PC-9 (cell line): ENCODE measurements at regions not wholly inside any gene's neighbourhood (a gene's known extent, or its start where the extent isn't known, plus 50 kb on each side); places are given as distances from the start of the nearest gene placed in this dataset.
"Not testable (repeated sequence)": the region's sequence is repeated elsewhere in the genome, so short reads cannot be mapped to it uniquely, and the experiment has no call there.

Source experiments
- BruUV-seq: library from RNA; stranded (reverse); fragments of 400-500 nt; replicated peaks from 2 replicates; lab custom pipeline; 2021; lab: Mats Ljungman, UMichigan
- CTCF ChIA-PET: fragments of 300-600 bp; sonication (Branson Sonifier 250); formaldehyde crosslinking; loops from one replicate; lab custom pipeline; 2022; ENCODE audit warnings: antibody characterized with exemption; lab: Charles Lee
- POLR2A ChIA-PET: fragments of 300-600 bp; sonication (Branson Sonifier 250); formaldehyde crosslinking; loops from one replicate; lab custom pipeline; 2022; ENCODE audit warnings: antibody characterized with exemption; ENCODE audit not compliant: unreplicated experiment; lab: Charles Lee
- DNase-seq, 2 experiments: peaks; one replicate each; pipeline versions ENCODE4 v3.0.0 to v3.0.0-alpha.2; 2015 to 2022; ENCODE audit warnings: mixed read lengths in 1 of 2
- H2AFZ ChIP-seq: fragments of 200-600 bp; sonication (generic); 2 replicates; pipeline ENCODE4 v1.8.1; 2017; ENCODE audit warnings: antibody characterized with exemption
- H3F3A ChIP-seq: fragments of 200-600 bp; sonication (generic); 2 replicates; pipeline ENCODE4 v1.8.1; 2017; ENCODE audit warnings: antibody characterized with exemption, mild to moderate bottlenecking, low read depth; ENCODE audit not compliant: insufficient read depth
- H3K27ac ChIP-seq: fragments of 200-600 bp; sonication (generic); 2 replicates; pipeline ENCODE4 v1.6.1; 2016; ENCODE audit warnings: mixed run types
- H3K27me3 ChIP-seq: fragments of 200-600 bp; sonication (generic); 2 replicates; pipeline ENCODE4 v1.6.1; 2016; ENCODE audit warnings: low read depth, mixed run types; ENCODE audit not compliant: insufficient read depth
- H3K36me3 ChIP-seq: fragments of 200-600 bp; sonication (generic); 2 replicates; pipeline ENCODE4 v1.6.1; 2016; ENCODE audit warnings: low read depth, mixed run types
- H3K4me1 ChIP-seq: fragments of 200-600 bp; sonication (generic); replicated peaks from 2 replicates; pipeline ENCODE4 v1.6.1; 2016; ENCODE audit warnings: mixed run types; ENCODE audit not compliant: insufficient read depth
- H3K4me2 ChIP-seq: fragments of 200-600 bp; sonication (generic); 2 replicates; pipeline ENCODE4 v1.6.1; 2017; ENCODE audit warnings: mixed run types
- H3K4me3 ChIP-seq: fragments of 200-600 bp; sonication (generic); 2 replicates; pipeline ENCODE4 v1.6.1; 2016; ENCODE audit warnings: mixed run types
- H3K79me2 ChIP-seq: fragments of 200-600 bp; sonication (generic); 2 replicates; pipeline ENCODE4 v1.6.1; 2017; ENCODE audit warnings: low read depth, mixed run types
- H3K9me2 ChIP-seq: fragments of 200-600 bp; sonication (generic); 2 replicates; pipeline ENCODE4 v1.8.1; 2017; ENCODE audit warnings: mild to moderate bottlenecking; ENCODE audit not compliant: insufficient read depth
- H3K9me3 ChIP-seq: fragments of 200-600 bp; sonication (generic); 2 replicates; pipeline ENCODE4 v1.8.1; 2016; ENCODE audit warnings: low read depth; ENCODE audit not compliant: insufficient read depth
- H4K20me1 ChIP-seq: fragments of 200-600 bp; sonication (generic); 2 replicates; pipeline ENCODE4 v1.8.1; 2017; ENCODE audit not compliant: insufficient read depth
- CTCF ChIP-seq: fragments of 200-600 bp; sonication (generic); conservative IDR thresholded peaks from 2 replicates; pipeline ENCODE4 v1.6.1; 2017; ENCODE audit warnings: mixed run types, antibody characterized with exemption, mild to moderate bottlenecking, moderate library complexity
- EZH2 ChIP-seq: fragments of 200-600 bp; sonication (generic); IDR thresholded peaks from 2 replicates; pipeline ENCODE4 v1.8.0; 2017; ENCODE audit warnings: antibody characterized with exemption, low read depth
- intact Hi-C: fragments of 100-400 bp; cut with micrococcal nuclease; formaldehyde crosslinking; loops from one replicate; pipeline ENCODE4 v1.10.0; 2022; ENCODE audit not compliant: unreplicated experiment

GRCh38 chr2:101628030-101628392 is 69.5 kb upstream of the MAP4K4 start:
- no peaks in the 10 kb centered on the region for H3K36me3 ChIP-seq
- POLR2A ChIA-PET = no interaction called here
- H2AFZ ChIP-seq = no peak overlapping the region
- peaks cover 66% of the 10 kb centered on the region for H3K4me1 ChIP-seq
- no peaks in the 10 kb centered on the region for H4K20me1 ChIP-seq
- CTCF ChIA-PET = no interaction called here
- BruUV-seq = no TSS peak
- H3F3A ChIP-seq = peaks cover 41% of the 10 kb centered on the region
- H3K27ac ChIP-seq = no peak overlapping the region
- no peak for DNase-seq
- H3K4me2 ChIP-seq = no peak overlapping the region
- H3K9me3 ChIP-seq = no peaks in the 10 kb centered on the region
- H3K4me3 ChIP-seq = no peak overlapping the region
- no peaks in the 10 kb centered on the region for H3K27me3 ChIP-seq
- H3K9me2 ChIP-seq = no peaks in the 10 kb centered on the region
- TF ChIP-seq EZH2 (no peak), CTCF (no peak)
- no peaks in the 10 kb centered on the region for H3K79me2 ChIP-seq
- intact Hi-C loops = no loop called here

- peaks cover 41% of the 10 kb centered on the region for H3F3A ChIP-seq
- DNase-seq = no peak
- no peak overlapping the region for H3K27ac ChIP-seq
- H2AFZ ChIP-seq = no peak overlapping the region
- no peaks in the 10 kb centered on the region for H3K9me2 ChIP-seq
- intact Hi-C loops = no loop called here
- H4K20me1 ChIP-seq = no peaks in the 10 kb centered on the region
- TF ChIP-seq CTCF (no peak), EZH2 (no peak)
- ChIA-PET POLR2A (no interaction called here), CTCF (interaction anchor here (0.6 kb wide), 1 partner anchor 149 kb away, joined by 13 read pairs; no protein-coding TSS in a partner anchor)
- no peaks in the 10 kb centered on the region for H3K36me3 ChIP-seq
- no peaks in the 10 kb centered on the region for H3K27me3 ChIP-seq
- no peak overlapping the region for H3K4me3 ChIP-seq
- no peaks in the 10 kb centered on the region for H3K79me2 ChIP-seq
- no peaks in the 10 kb centered on the region for H3K9me3 ChIP-seq
- no peak overlapping the region for H3K4me2 ChIP-seq
- BruUV-seq = no TSS peak
- H3K4me1 ChIP-seq = peaks cover 68% of the 10 kb centered on the region
Observed at GRCh38 chr2:101627285-101628029, 70.0 kb upstream of the MAP4K4 start.

- H3K79me2 ChIP-seq, intact Hi-C loops, BruUV-seq, H3K27me3 ChIP-seq, POLR2A ChIA-PET, DNase-seq, CTCF ChIA-PET, H4K20me1 ChIP-seq, H3K36me3 ChIP-seq, H3K9me3 ChIP-seq, H3K9me2 ChIP-seq: not testable (repeated sequence)
- Histone ChIP-seq H2AFZ (peak overlapping the region; percentile 74), H3F3A (peaks cover 34% of the 10 kb centered on the region), H3K4me1 (peaks cover 58% of the 10 kb centered on the region), H3K27ac (peak overlapping the region; percentile 95), H3K4me2 (peak overlapping the region; percentile 58), H3K4me3 (peak overlapping the region; percentile 10; the same call in 1 of the 2 replicates)
Observed at GRCh38 chr2:101625814-101626213, 71.7 kb upstream of the MAP4K4 start.
